ENCODE measurements at regions not wholly inside any gene's neighbourhood (a gene's known extent, or its start where the extent isn't known, plus 50 kb on each side); places are given as distances from the start of the nearest gene placed in this dataset.

GRCh38 chr1:184895086-184895485 is 79.2 kb downstream of the NIBAN1 start:
- TF ChIP-seq CTCF (IDR thresholded peaks at IDR 0.05; ENCODE audit: low read depth, low read length): no peak
- TF ChIP-seq EZH2phosphoT487 (IDR thresholded peaks at IDR 0.05; ENCODE audit: low read depth): no peak
